ENCODE measurements at regions not wholly inside any gene's neighbourhood (a gene's known extent, or its start where the extent isn't known, plus 50 kb on each side); places are given as distances from the start of the nearest gene placed in this dataset.

GRCh38 chr2:16104315-16104948 is 164.1 kb downstream of the MYCN start:
- no peak for TF ChIP-seq POLR2A (IDR thresholded peaks at IDR 0.05)
- no peak for TF ChIP-seq CTCF (IDR thresholded peaks at IDR 0.05)

Measured in thyroid gland (tissue), 4 donors.